Stimulated activated CD4-positive, alpha-beta T cell treated with anti-CD3 and anti-CD28 coated beads, Interleukin-1b, Interleukin-23, amount 100 ng/mL, for 24 hours (primary cell): ENCODE measurements at regions not wholly inside any gene's neighbourhood (a gene's known extent, or its start where the extent isn't known, plus 50 kb on each side); places are given as distances from the start of the nearest gene placed in this dataset.
"Not testable (repeated sequence)": the region's sequence is repeated elsewhere in the genome, so short reads cannot be mapped to it uniquely, and the experiment has no call there.

Source experiments
- DNase-seq, 4 experiments: peaks; one replicate each; pipeline ENCODE4 v3.0.0-alpha.2; 2020; ENCODE audit warnings: low read depth in 4 of 4, low spot score in 1 of 4

DNA sequence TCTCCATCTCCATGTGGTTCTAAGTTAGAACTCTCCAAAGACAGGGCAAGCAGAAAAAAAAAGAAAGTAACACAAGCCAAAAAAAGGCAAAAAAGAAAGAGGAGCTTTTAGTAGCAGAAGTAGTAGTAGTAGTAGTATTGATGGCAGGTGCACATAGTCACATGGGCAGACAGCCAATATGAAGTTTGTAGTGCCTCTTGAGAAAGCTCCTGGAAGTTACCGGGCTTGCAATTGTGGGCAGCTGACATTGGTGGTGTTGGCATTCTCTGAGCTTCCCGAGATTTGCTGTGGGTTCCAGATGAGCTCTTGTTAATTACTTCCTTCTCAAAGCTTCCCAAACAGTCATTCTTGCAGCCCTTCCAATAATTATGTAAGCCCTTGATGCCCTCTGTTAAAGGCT lies 1128.5 kb downstream of the TYW1 start:
- no peak for DNase-seq

DNA sequence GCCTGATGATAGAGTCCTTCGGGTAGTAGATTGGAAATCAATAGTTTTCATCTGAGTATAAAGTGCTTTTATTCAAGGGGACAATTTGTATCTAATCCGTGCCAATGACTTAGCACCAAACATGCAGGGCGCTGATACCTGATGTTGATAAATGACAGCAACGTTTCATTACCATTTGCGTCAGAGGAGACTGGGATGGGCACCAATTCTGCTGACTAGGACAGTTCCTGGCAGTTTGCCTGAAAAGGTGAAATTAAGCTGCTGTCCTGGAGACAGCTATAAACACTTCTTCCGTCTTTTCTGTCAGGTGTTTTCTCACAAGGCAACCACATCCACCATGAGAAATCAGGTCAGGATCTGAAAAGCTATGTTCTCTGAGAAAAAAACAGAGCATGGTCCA lies 1136.4 kb downstream of the TYW1 start:
- no peak for DNase-seq

DNA sequence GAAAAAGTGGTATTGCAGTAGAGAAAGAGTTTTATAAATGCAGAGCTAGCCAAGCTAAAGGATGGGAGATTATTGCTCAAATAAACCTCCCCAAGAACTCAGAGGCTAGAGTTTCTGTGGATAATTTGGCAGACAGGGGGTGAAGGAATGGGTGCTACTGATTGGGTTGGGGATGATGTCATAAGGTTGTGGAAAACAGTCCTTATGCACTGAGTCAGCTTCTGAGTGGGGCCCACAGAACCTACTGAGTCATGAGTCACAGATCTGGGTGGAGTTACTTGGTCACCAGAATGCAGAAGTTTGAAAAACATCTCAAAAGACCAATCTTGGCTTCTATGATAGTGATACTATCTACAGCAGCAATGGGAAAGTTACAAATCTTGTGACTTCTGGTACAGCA lies 1146.7 kb downstream of the TYW1 start:
- no peak for DNase-seq

DNA sequence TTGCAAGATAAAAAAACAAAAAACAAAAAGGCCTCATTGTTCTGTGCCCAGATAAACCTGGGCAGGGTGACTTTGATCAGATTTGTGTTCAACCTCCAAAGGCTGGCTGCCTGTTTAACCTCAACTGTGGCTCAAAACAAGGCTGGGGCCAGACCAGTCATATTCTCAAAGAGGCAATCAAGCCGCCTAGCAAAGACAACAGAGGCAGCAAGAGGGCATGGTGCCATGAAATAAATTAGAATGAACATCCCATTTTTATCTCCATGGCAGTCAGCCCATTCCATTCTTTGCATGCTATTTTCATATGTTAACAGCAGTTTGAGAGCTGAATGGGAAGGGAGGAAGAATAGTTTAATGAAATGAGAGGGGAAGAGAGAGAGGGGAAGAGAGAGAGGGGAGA lies 1150.3 kb downstream of the TYW1 start:
- DNase-seq, result no peak

DNA sequence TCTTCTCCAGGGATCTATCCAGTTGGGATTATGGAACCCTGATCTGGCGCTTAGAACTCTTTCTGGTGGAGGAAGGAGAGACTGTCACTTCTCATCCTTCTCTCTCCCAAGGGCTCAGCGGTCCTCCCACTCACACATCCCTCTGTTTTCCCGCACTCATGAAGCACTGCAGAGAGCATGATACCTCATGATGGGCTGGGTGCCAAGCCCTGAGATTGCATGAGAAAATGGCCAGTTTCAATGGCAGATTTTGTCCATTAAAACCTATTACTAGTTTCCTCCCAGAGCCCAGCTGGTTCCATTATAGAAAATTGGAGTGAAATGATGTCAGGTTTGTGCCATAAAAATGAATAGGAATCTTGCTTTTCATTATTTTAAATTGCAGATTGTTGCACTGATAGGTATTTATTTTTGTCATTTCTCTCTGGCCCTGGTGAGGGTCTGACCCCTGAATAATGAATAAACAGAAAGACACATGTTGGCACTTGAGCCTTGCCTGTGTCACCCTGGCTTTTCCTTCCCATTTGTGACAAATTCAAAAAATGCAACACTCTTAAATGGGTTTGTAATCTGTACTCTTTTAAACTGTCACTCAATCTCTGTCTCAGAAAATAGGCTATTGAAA lies 1151.1 kb downstream of the TYW1 start:
- no peak for DNase-seq

DNA sequence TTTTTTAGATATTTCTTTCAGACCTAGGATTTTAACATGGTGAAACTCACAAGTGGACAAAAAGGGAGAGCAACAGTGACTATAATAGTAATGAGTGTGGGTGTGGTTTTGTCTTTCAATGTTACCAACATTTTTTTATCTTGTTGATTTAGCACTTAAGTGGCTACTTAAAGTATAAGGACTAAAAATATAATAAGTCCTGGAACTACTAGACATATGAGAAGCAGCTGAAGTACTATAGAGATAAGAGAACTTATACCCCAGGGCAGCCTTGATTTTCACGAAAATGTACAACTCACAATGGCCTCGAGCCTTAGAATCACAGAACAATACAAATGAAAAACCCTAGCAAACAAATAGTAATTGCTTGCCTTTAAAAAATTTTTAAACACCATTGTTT lies 1151.8 kb downstream of the TYW1 start:
- no peak for DNase-seq

DNA sequence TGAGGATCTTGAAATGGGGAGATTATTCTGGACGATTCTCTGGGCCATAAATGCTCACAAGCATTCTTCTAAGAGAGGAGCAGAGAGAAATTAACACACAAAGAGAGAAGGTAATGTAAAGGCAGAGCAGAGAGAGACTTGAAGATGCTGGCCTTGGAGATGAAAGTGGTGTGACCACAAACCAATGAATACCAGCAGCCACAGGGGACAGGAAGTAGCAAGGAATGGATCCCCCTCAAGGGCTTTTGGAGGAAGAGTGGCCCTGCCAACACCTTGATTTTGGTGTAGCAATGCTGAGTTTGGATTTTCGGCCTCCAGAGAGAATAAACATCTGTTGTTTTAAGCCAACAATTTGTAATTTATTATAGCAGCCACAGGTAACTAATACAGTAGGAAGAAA lies 1155.6 kb downstream of the TYW1 start:
- no peak for DNase-seq

DNA sequence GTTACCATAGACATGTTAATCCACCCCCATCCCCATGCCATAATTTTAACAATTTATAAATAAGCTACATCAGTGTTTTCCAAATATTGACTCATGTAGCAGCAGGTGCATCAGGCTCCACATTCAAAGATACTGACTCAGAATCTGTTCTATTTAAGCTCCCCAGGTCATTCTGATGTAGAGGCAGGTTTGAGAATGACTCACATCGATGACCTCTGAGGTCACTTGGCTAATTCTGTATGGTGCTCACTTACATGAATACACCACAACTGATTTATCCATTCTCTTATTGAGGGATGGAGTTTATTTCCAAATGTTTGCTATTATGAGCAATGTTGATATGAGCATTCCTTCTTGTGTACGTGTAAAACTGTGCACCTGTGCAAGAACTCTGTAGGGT lies 1159.0 kb downstream of the TYW1 start:
- no peak for DNase-seq

DNA sequence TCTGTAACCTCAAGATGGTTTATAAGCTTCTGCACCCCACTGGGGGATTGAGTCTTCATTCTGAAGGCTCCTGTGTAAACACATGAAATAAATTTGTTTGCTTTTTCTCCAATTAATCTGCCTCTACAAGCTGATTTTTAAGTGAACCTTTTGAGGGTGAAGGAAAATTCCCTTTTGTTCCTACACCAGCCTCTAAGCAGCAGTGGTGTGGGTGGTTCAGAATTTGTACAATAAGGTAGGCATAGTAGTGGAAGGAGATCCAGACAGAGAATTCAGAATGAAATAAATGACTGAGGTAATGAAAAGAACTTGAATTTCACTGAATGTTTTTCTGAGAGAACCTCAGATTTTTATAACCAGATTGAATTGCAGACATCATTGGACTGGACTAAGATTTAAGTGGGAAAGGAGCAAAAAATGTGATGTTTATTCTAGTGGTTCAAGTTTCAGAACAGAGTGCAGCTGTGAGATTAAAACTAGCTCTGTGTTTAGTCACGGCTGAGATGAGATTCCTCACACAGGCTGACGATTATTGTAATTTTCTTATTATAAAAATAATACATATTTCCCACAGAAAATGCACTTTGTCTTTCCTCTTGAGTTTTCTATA lies 1162.2 kb downstream of the TYW1 start:
- no peak for DNase-seq

DNA sequence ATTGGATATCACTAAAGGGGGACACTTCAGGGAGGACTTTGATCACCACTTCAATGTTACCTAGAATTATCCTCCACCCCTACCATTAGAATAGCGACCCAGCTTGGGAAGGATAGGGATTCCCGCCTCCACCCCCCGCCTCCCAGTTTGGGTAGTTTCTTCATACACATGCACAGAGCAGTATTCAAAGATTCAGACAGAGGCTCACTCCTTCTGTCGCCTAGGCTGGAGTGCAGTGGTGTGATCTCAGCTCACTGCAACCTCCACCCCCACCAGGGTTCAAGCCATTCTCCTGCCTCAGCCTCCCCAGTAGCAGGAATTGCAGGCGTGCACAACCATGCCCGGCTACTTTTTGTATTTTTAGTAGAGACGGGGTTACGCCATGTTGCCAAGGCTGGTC lies 1166.1 kb downstream of the TYW1 start:
- no peak for DNase-seq

DNA sequence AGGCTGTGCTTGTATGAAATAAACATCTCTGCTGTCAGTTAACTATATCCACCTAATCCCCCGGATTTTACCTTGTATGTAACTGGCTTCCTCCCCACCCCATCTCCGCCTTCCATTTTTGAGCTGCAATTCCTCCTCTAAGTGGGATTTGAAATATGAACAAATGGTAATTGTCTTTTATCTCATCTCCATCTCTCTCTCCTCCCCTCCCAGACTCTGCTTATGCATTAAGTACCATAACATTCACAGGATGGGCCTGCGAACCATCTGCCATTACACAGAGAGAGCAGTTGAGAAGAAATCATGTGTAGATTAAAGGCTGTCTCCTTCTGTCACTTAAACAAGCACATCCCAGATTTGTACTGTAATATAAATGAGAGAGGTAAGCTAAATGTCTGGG lies 1169.9 kb downstream of the TYW1 start:
- DNase-seq, result no peak

DNA sequence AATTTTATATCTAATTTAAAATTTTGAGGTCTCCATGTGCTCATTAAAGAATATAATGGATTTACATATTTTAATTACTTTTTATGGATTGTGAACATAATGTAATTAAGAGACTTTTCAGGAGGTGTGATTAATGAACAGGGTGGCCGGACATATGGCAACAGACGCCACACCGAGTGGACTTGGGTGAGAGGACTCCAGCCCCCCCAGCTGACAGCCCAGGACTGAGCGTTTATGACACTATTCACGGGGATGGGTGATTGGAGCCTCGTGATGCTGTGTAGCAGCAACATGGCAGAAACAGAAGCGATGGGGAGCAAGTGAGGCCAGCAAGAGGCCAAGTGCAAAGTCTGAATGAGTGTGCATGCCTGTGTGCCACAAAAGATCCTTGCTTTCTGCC lies 1176.9 kb downstream of the TYW1 start:
- DNase-seq, result no peak

DNA sequence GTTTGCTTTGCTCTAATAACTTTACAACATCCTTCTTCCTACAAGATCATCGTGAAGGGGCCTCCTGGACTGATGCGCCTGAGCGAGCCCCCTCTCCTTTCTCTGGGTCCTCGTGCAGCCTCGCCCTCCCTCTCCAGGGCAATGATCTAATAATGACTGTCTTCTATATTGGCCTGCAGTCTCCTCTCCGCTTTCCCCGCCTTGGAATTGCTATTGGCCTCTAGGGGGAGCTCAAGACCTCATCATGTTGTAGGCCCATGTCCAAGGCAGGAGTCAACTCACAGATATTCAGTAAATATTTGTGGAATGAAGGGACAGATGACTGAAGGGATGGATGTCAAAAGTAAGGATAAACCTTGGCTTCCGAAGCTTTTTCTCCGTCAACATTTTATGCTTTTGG lies 1180.3 kb downstream of the TYW1 start:
- no peak for DNase-seq

DNA sequence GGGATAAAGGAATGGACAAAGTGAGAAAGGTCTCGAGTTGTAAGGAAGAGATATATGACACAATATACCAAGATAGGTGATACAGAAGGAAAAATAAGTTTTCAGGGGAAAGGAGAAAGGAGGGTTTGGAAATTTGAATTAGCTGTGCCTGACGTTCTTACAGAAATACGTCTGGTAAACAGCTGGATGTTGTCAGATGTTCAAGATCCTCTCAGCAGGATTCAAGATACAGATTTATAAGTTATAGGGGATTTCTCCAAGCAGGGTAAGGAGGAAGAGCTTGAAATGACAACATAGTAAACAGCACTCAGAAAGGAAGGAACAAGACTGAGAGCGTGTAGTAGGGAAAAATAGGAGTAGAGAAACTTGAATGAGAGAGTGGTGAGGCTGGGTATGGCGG lies 1184.1 kb downstream of the TYW1 start:
- DNase-seq, result no peak

DNA sequence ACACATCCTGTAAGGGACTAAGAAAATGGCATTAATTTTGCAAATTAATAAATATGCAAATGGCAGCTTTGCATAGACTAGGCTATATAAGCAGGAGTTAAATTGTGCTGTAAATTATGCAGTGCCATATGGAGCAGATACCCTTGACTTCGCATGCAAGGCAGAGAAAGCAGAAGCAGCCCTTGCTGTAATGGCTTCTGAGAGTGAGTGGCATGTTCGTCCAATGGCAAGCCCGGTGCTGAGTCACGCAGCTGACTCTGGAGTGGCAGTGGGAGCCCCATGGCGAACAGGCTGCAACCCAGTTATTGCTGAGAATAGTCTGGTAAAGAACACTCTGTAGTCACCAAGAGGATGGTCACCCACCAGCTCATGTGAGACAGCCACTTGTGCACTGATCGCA lies 1186.5 kb downstream of the TYW1 start:
- no peak for DNase-seq

DNA sequence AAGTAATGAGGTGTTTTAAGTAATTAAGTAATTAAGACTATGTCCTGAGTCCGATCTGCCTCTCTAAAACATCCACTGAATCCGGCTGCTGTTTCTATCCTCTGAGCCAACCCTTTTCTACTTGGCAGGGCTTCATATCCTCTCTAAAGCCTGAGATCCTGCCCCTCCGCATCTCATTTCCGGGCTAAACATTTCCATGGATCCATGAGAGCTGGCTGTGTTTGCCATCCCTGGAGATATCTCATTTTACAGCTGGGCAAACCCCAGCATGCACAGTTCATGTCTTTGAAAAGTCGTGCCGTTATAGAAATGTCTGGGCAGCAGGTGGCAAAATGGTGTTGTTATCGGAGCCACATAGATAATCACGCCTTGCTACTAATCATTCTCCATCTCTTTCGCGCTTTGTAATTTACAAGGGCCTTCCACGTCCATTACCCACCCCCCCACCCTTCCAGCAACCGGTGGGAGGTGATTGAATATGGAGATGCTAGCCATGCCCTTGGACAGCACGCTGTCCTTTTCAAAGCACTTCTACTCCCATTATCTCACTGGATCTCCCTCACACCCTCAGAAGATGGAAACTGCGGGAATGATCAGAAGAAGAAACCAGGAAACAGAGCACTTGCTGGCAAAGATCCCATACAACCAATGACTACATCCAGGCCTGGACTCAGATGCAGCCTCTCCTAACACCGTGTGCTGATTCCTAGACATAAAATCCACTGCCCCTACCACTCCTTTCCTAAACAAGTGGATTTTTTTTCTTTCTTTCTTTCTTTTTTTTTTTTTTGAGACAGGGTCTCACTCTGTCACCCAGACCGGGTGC lies 1189.2 kb downstream of the TYW1 start:
- DNase-seq, result no peak

DNA sequence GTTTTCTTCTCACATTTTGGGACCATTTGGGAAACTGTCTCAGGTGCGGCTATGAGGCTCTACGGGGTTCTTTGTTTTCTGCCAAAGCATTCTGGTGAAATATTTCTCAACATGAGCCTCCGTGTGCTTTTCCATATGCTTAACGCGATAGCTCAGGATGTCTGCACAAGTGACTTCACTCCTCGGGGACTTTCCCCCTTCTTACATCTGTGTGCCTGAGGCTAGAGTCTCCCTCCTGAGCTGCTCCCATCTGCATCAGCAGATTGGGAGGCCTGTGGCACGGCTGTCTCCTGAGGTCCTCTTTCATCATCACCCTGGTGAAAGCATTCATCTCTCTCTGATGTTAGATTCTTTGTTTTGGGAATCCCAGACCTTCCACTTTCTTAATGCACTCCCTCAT lies 1190.9 kb downstream of the TYW1 start:
- DNase-seq, result no peak

DNA sequence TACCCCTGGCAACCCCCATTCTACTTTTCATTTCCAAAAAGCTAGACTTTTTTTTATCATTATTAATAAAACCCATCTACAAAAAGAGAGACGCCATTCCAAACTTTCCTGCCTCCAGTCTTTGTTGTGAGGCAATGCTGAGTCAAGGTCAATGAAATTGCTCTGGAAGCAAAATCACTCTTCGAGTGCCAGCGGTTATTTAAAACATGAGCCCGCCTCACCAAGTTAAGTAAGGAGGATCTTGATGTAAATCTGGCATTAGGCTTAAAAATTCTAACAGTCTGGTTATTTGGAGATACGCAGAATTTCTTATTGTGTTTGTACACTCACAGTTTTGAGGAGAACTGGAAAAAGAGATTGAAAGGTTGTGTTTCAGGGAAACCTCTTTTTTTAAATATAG lies 1196.3 kb downstream of the TYW1 start:
- no peak for DNase-seq

DNA sequence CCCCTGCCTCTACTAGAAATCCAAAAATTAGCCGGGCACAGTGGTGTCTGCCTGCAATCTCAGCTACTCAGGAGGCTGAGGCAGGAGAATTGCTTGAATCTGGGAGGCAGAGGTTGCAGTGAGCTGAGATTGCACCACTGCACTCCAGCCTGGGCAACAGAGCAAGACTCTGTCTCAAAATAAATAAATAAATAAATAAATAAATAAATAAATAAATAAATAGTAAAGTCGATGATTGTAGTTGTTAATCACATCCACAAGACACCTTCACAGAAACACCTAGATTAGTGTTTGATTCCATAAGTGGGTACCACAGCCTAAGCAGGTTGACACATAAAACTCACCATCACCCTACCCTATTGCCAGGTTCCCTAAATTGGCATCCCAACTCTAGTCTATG lies 1199.0 kb downstream of the TYW1 start:
- not testable (repeated sequence) for DNase-seq

DNA sequence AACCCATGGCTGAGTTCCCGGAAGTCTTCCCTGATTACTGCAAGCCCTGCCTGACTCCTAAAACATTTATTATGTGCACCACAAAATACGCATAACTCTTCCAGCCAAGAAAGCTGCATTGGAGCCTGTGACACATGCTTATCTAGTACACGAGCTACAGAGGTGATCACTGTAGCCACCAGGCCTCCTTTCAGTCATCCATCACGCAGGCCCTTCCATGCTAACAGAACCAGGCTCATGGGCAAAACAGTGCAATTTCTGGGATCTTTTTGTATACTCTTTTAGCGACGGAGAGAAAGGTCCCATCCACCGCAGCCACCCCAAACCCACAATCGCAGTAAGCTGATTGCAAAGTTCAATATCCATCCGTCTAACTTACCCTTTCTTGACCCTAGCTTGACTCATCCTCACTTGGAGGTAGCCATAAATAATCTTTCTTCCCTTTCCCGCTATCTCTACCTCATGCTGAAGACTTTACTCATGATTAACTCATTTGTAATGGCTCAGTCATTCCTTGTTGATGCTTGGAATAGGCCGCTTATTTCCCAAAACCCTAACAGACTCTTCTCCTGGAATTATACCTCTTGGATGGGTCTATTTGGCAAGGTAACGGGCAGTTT lies 1203.5 kb downstream of the TYW1 start:
- DNase-seq, result no peak

DNA sequence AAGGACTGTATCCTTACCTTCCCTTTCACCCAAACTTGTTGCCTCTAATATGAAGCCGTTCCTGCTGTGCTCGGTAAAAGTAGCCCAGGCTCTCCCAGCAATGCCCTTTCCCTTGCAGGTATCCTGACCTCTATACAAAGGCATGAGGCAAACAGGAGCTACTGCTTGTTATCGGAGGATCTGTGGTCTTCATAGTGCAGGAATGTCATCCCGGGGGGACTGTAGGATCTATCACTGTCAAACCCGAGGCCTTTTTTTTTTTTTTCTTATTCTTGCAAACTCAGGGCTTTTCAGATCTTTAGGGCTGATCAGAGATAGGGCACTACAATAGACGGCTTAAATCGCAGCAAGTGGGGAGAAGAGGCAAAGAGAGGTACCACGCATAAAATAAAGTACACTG lies 1206.6 kb downstream of the TYW1 start:
- DNase-seq, result no peak

DNA sequence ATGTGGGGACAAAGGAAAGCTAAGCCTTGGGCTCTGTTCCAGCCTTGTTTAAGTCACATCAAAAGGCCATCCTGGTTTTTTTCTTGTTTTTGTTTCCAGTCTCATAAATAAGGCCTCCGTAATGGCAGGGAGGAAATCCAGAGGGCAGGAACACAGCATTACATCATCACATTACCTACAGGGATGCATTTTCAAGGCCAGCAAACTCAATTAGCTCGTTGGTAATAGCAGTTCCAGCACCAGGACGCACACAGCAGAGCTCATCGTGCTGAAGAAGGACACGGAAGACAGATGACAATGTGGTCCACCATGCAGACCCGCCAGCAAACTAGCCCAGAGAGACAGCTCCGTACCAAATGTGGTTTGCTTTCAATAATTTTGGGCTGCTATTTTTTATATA lies 1209.2 kb downstream of the TYW1 start:
- no peak for DNase-seq
